Panc1 (cell line): ENCODE measurements at regions not wholly inside any gene's neighbourhood (a gene's known extent, or its start where the extent isn't known, plus 50 kb on each side); places are given as distances from the start of the nearest gene placed in this dataset.

Source experiments
- ATAC-seq: fragments of 200-7000 bp; cut with Tn5 transposase; 2 replicates; pipeline ENCODE4 v1.9.1; 2020; ENCODE audit warnings: mild to moderate bottlenecking, moderate library complexity
- BruUV-seq: library from RNA; stranded (reverse); fragments of 400-500 nt; replicated peaks from 2 replicates; lab custom pipeline; 2021; lab: Mats Ljungman, UMichigan
- CTCF ChIA-PET: fragments of 300-600 bp; sonication (Branson Sonifier 250); formaldehyde crosslinking; loops from one replicate; lab custom pipeline; 2022; ENCODE audit warnings: antibody characterized with exemption; lab: Charles Lee
- POLR2A ChIA-PET: fragments of 300-600 bp; sonication (Branson Sonifier 250); formaldehyde crosslinking; loops from one replicate; lab custom pipeline; 2022; ENCODE audit warnings: antibody characterized with exemption; lab: Charles Lee
- DNase-seq: peaks from one replicate; pipeline ENCODE4 v3.0.0-alpha.2; 2010; ENCODE audit warnings: low read depth, low spot score
- H3K27ac ChIP-seq: 2 replicates; pipeline ENCODE4 v1.5.1; 2011; ENCODE audit warnings: mild to moderate bottlenecking, low read length, inconsistent platforms
- H3K27me3 ChIP-seq: fragments of 200-500 bp; sonication (Bioruptor generic); 2 replicates; pipeline ENCODE4 v1.6.0; 2014; ENCODE audit warnings: low read length, inconsistent platforms; ENCODE audit not compliant: control insufficient read depth, insufficient read depth
- H3K36me3 ChIP-seq: fragments of 200-500 bp; sonication (Bioruptor generic); 2 replicates; pipeline ENCODE4 v1.5.1; 2014; ENCODE audit warnings: inconsistent platforms, mild to moderate bottlenecking, low read length, moderate library complexity; ENCODE audit not compliant: control insufficient read depth, insufficient read depth
- H3K4me1 ChIP-seq: 2 replicates; pipeline ENCODE4 v1.5.1; 2011; ENCODE audit warnings: inconsistent platforms, mild to moderate bottlenecking, low read length, moderate library complexity; ENCODE audit not compliant: control insufficient read depth, insufficient read depth
- H3K4me3 ChIP-seq, 2 experiments: 2 replicates each; pipeline ENCODE4 v1.5.1; 2011 to 2012; ENCODE audit warnings: low read depth in 2 of 2, low read length in 2 of 2, mild to moderate bottlenecking in 2 of 2, inconsistent platforms in 1 of 2, moderate library complexity in 1 of 2
- H3K9me3 ChIP-seq: fragments of 200-500 bp; sonication (Bioruptor generic); 2 replicates; pipeline ENCODE4 v1.5.1; 2014; ENCODE audit warnings: low read depth, mild to moderate bottlenecking, inconsistent platforms, low read length, moderate library complexity; ENCODE audit not compliant: control insufficient read depth, insufficient read depth
- POLR2AphosphoS5 ChIP-seq: IDR thresholded peaks from 2 replicates; pipeline ENCODE4 v1.6.1; 2012; ENCODE audit warnings: mild to moderate bottlenecking, low read depth, low read length, moderate library complexity
- REST ChIP-seq, 2 experiments: IDR thresholded peaks; 2 replicates each; pipeline ENCODE4 v1.6.1; 2011 to 2012; ENCODE audit warnings: low read depth in 2 of 2, control low read depth in 1 of 2, low read length in 1 of 2, mild to moderate bottlenecking in 1 of 2, moderate library complexity in 1 of 2; ENCODE audit not compliant: insufficient read depth in 1 of 2
- SIN3A ChIP-seq: IDR thresholded peaks from 2 replicates; pipeline ENCODE4 v1.6.1; 2012; ENCODE audit warnings: low read depth, mild to moderate bottlenecking, low read length, moderate library complexity, borderline replicate concordance; ENCODE audit not compliant: insufficient read depth
- TCF7L2 ChIP-seq: IDR thresholded peaks from 2 replicates; pipeline ENCODE4 v1.6.1; 2011; ENCODE audit warnings: mild to moderate bottlenecking, low read depth, low read length, inconsistent platforms
- in situ Hi-C: cut with HindIII; loops from 2 replicates; pipeline ENCODE4 v1.10.0; 2016; ENCODE audit warnings: low sequenced_read_pairs, low pct_unique_long_range_greater_than_20kb
- intact Hi-C: fragments of 100-400 bp; cut with micrococcal nuclease; formaldehyde crosslinking; loops from one replicate; pipeline ENCODE4 v1.10.0; 2022; ENCODE audit not compliant: unreplicated experiment
- TF ChIP-seq, protein P1 (sequence below): fragments of 450-650 bp; IDR thresholded peaks from 2 replicates; pipeline ENCODE4 v1.5.1; 2017; ENCODE audit warnings: mild to moderate bottlenecking

- in situ Hi-C loops = no loop called here
- no peak for ATAC-seq
Observed at GRCh38 chr5:173383711-173384110, 55.5 kb upstream of the STC2 start.

DNA sequence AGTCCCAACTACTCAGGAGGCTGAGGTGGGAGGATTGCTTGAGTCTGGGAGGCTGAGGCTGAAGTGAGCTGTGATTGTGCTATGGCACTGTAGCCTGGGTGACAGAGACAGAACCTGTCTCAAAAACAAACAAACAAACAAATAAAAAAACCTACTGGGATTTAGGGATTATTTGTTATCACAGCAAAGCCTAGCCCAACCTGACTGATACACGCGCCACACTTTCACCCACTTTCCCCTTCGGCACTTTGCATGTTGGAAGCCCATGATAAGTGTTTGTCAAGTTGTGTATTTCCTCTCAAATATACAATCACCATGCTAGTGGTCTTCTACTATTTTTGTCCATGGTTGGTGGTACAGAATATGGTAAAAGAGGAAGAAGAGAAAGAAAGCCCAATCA, 50.5 kb upstream of the STC2 start:
- no TSS peak for BruUV-seq
- Histone ChIP-seq H3K4me1 (no peaks in the 10 kb centered on the region), H3K4me3 (no peak overlapping the region), H3K9me3 (no peaks in the 10 kb centered on the region), H3K27me3 (no peaks in the 10 kb centered on the region; the same call in 1 of the 2 replicates), H3K27ac (no peak overlapping the region), H3K36me3 (no peaks in the 10 kb centered on the region)
- ChIA-PET POLR2A (no interaction called here), CTCF (no interaction called here)
- TF ChIP-seq SIN3A (no peak), TCF7L2 (no peak)
- TF ChIP-seq, protein P1, sequence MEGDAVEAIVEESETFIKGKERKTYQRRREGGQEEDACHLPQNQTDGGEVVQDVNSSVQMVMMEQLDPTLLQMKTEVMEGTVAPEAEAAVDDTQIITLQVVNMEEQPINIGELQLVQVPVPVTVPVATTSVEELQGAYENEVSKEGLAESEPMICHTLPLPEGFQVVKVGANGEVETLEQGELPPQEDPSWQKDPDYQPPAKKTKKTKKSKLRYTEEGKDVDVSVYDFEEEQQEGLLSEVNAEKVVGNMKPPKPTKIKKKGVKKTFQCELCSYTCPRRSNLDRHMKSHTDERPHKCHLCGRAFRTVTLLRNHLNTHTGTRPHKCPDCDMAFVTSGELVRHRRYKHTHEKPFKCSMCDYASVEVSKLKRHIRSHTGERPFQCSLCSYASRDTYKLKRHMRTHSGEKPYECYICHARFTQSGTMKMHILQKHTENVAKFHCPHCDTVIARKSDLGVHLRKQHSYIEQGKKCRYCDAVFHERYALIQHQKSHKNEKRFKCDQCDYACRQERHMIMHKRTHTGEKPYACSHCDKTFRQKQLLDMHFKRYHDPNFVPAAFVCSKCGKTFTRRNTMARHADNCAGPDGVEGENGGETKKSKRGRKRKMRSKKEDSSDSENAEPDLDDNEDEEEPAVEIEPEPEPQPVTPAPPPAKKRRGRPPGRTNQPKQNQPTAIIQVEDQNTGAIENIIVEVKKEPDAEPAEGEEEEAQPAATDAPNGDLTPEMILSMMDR = no peak
- in situ Hi-C loops = no loop called here
- intact Hi-C loops = no loop called here
- ATAC-seq (no peak), DNase-seq (no peak)

More at GRCh38 chr5:173383711-173384110, 55.5 kb upstream of the STC2 start:
- Histone ChIP-seq H3K4me1 (no peaks in the 10 kb centered on the region), H3K4me3 (no peak overlapping the region), H3K9me3 (no peaks in the 10 kb centered on the region), H3K27ac (no peak overlapping the region), H3K27me3 (no peaks in the 10 kb centered on the region), H3K36me3 (no peaks in the 10 kb centered on the region)
- TF ChIP-seq, protein P1 = no peak
- TF ChIP-seq POLR2AphosphoS5 (no peak), TCF7L2 (no peak), SIN3A (no peak), REST (IDR thresholded peaks at IDR 0.05; ENCODE audit: insufficient read depth in 1 of 2, low read depth in 2 of 2, low read length in 1 of 2) (no peak)
- CTCF ChIA-PET = no interaction called here
- DNase-seq = no peak
- POLR2A ChIA-PET = no interaction called here
- intact Hi-C loops = no loop called here
- no TSS peak for BruUV-seq
